Hematopoietic multipotent progenitor cell treated with erythropoietin and hydrocortisone succinate and interleukin-3 and kit ligand, for 8 days (in vitro differentiated cells): ENCODE measurements at regions not wholly inside any gene's neighbourhood (a gene's known extent, or its start where the extent isn't known, plus 50 kb on each side); places are given as distances from the start of the nearest gene placed in this dataset.

ENCODE experiments used
- DNase-seq: peaks from one replicate; pipeline ENCODE4 v3.0.0-alpha.2; 2015

GRCh38 chrX:9196961-9197640 lies 163.2 kb upstream of the FAM9B start:
- DNase-seq, result no peak

DNA sequence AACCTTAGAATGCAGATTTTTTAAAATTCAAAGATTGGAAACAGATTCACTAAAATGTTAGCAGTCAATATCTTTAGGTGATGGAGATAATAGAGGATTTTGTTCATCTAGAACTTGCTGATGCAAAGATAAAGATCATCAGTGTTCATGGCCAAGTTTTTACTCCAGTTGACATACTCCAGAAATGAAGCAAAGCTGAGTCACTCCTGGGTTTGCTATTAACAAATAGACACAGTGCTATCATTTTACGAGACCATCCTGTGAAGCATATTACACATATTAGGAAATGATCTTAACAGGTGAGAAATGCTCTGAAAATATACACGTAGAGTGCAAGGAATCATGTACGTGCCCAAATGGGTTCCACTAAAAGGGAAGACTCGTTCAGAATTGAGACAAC lies 170.6 kb upstream of the FAM9B start:
- no peak for DNase-seq

- no peak for DNase-seq
Observed at GRCh38 chrX:9205599-9206223, 171.8 kb upstream of the FAM9B start.

DNA sequence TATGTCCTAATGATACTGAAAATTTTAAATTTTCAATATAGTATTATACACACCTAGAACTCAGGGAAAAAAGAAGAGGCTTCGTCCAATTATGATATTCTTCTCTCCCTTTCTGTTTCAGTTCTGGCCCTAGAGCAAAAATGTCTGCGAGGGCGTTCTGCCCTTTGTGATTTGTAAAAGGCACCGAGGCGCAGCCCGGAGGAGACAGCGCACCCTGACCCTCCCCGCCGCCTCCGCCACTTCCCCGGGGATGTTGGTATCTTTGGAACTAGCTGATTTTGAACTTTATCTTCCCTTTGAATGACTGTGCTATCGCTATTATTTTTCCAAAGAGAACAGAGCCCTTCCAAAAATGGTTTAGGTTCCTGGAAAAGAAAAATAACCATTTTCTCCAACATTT lies 173.2 kb upstream of the FAM9B start:
- DNase-seq, result no peak

DNA sequence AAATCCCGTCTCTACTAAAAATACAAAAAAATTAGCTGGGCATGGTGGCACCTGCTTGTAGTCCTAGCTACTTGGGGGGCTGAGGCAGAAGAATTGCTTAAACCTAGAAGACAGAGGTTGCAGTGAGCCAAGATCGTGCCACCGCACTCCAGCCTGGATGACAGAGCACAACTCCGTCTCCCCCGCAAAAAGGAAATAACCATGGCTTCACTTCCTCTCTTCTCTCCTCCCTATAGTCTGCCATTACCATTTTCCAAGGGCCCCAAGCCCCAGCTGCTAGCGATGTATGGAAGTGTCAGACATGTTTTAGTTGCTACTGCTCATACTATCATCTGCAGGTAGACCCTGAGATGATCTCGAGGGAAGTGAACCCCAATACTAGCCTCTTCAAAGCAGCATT lies 177.3 kb upstream of the FAM9B start:
- no peak for DNase-seq

DNA sequence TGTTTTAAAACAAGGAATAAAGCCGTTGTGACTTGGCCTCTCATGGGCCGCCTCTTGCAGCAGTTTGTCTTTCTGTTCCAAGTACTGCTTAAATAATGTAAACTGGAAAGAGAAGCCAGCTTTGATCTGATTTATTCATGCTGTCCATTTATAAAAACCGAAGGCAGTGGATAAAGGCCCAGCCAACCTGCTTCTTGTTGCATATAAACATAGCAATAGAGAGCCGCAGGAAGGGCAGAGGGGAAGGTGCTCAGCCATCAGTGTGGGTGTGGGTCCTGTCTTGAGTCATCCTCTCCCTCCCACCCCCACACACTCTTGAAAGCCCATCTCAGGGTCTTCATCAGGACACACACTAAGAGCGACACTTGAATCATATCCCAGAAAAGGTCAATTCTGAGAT lies 187.9 kb upstream of the FAM9B start:
- DNase-seq, result no peak

- no peak for DNase-seq
Observed at GRCh38 chrX:9222299-9222698, 188.4 kb upstream of the FAM9B start.

DNA sequence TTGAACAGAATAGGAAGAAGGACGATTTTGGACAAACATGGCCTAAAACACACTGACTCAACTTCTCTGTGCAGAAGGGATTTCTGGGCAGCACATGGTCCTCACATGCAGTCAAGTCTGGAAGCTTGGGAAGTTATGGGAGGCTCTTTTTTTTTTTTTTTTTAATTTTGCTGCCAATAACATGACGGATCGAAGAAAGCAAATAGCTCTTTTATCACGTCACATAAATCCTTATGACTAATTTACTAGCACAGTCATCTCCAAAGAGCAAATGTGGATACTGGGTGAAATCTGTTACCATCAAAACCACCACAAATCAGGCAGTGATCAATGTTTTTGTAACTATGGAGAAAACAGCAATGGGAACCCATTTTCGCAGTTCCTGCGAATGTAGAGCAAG lies 193.3 kb upstream of the FAM9B start:
- no peak for DNase-seq

- no peak for DNase-seq
Observed at GRCh38 chrX:9231491-9231890, 197.6 kb upstream of the FAM9B start.

GRCh38 chrX:9233141-9233540 lies 199.2 kb upstream of the FAM9B start:
- no peak for DNase-seq

DNA sequence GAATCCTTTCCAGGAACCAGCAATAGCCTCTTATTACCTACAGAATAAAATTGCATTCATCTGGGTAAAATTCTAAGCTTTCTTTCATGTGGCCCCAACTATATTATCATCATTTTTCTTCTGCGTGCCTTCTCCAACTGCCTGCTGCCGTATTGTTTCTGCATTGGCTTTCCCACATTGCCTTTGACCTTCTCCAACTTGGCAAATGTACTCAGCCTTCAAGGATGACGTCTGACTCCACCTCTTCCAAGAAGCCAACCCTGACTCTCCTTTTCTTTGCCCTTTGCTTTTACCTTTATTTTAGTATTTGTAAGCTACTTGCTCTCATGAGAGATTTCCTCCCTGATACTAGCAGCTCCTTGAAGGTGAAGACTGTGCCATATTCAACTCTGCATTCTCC lies 200.4 kb upstream of the FAM9B start:
- DNase-seq, result no peak

DNA sequence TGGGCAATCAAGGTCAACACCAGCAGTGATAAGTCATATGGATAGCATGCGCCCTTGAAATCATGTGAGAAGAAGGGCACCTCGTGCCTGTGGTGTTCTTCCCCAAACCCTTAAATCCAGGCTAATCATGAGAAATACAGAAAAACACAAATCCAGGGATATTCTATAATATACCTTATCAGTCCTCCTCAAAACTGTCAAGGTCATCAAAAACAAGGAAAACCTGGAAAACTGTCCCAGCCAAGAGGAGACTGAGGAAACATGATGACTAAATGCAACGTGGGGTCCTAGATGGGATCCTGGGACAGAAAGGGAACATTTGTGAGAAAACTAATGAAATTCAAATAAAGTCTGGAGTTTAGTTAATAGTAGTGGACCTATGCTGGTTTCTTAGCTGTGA lies 201.8 kb upstream of the FAM9B start:
- DNase-seq, result no peak

DNA sequence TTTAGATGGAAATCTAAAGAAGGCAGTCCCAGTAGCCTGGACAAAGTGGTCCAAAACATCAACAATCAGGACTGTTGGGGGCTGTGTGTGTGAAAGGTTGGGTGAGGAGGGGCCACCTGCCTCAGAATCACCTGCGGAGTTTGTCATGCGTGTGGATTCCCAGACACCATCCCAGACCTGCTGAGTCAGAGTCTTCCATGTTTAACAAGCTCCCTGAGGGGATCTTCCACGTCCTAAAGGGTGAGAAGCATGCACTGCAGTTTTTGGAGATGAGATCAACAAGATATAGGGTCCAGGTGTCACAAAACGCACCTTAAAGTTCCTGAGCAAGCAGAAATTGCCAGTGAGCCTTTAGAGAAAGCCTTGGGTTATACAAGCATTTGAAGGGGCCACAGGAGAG lies 207.0 kb upstream of the FAM9B start:
- no peak for DNase-seq

- no peak for DNase-seq
Observed at GRCh38 chrX:9241427-9241826, 207.5 kb upstream of the FAM9B start.

GRCh38 chrX:9249051-9249846 lies 215.3 kb upstream of the FAM9B start:
- DNase-seq, result no peak

GRCh38 chrX:9252182-9252581 lies 212.7 kb upstream of the TBL1X start:
- DNase-seq, result no peak

- no peak for DNase-seq
Observed at GRCh38 chrX:9253211-9253610, 211.6 kb upstream of the TBL1X start.

DNA sequence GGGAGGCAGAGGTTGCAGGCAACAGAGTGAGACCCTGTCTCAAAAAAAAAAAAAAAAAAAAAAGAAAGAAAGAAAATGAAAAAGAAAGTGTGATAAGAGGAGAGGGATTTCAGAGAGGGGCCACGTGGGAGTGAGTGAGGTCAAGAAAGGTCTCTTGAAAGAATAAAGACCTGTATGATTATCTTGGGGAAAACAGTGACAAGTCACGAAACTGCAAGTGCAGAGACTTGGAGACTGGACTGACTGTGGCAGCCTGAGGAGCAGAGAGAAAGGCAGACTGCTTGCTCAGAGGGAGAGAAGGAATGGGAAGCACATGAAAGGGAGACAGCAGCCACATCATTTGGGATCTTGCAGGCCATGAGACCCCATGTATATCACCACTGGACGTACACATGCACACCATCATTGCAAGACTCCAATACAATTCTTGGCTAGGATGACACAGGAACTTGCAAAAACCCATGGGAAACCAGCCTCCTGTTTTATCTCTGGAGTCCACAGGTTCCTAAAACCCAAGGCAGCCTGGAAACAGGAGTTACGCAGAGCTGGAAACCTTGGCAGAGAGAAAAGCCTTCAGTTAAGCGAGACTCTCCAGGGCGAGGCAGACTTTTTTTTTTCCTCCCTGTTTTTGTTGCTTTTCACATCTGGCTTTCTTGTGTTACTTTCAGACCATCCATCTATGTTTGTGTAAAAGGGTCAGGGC lies 207.0 kb upstream of the TBL1X start:
- no peak for DNase-seq

GRCh38 chrX:9258421-9259104 lies 206.3 kb upstream of the TBL1X start:
- DNase-seq, result no peak

- no peak for DNase-seq
Observed at GRCh38 chrX:9260603-9261002, 204.3 kb upstream of the TBL1X start.

DNA sequence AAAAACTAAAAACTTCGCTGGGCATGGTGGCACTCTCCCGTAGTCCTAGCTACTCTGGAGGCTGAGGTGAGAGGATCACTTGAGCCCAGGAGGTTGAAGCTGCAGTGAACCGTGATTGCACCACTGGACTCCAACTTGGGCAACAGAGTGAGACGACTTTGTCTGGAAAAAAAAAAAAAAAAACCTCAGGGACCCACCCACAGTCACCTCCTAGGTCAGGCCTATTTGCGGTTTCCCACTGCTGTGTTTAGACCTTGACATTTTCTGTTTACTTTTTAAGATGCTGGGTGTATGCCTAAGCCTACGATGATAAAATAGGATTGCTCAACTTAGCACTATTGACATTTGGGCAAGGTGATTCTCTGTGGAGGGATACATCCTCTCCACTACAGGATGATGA lies 197.4 kb upstream of the TBL1X start:
- no peak for DNase-seq

- DNase-seq, result no peak
Observed at GRCh38 chrX:9269134-9269533, 195.7 kb upstream of the TBL1X start.
